Retina (tissue), 1 donor: ENCODE measurements at regions not wholly inside any gene's neighbourhood (a gene's known extent, or its start where the extent isn't known, plus 50 kb on each side); places are given as distances from the start of the nearest gene placed in this dataset.
"Not testable (repeated sequence)": the region's sequence is repeated elsewhere in the genome, so short reads cannot be mapped to it uniquely, and the experiment has no call there.

Experiments
- DNase-seq: peaks from one replicate; pipeline ENCODE4 v3.0.0-alpha.2; 2016

GRCh38 chr2:147460155-147460554 lies 384.7 kb upstream of the ACVR2A start:
- DNase-seq: no peak

GRCh38 chr2:147456779-147457178 lies 388.1 kb upstream of the ACVR2A start:
- no peak for DNase-seq

GRCh38 chr2:147451902-147452515 lies 392.8 kb upstream of the ACVR2A start:
- DNase-seq: no peak

- DNase-seq: peak; percentile 29
Measured at GRCh38 chr2:147450661-147451510, 393.9 kb upstream of the ACVR2A start.

GRCh38 chr2:147449323-147449991 lies 395.4 kb upstream of the ACVR2A start:
- DNase-seq: peak; percentile 44

GRCh38 chr2:147442816-147443215 lies 402.0 kb upstream of the ACVR2A start:
- DNase-seq: no peak

- DNase-seq: no peak
Measured at GRCh38 chr2:147441182-147441581, 403.6 kb upstream of the ACVR2A start.

GRCh38 chr2:147440734-147441133 lies 404.1 kb upstream of the ACVR2A start:
- DNase-seq: peak; percentile 24

- DNase-seq: no peak
Measured at GRCh38 chr2:147439986-147440385, 404.8 kb upstream of the ACVR2A start.

GRCh38 chr2:147438882-147439281 lies 405.9 kb upstream of the ACVR2A start:
- no peak for DNase-seq

GRCh38 chr2:147433822-147434221 lies 411.0 kb upstream of the ACVR2A start:
- DNase-seq: no peak

GRCh38 chr2:147430408-147430807 lies 414.4 kb upstream of the ACVR2A start:
- DNase-seq: no peak

GRCh38 chr2:147428120-147428747 lies 416.6 kb upstream of the ACVR2A start:
- no peak for DNase-seq

GRCh38 chr2:147425437-147426029 lies 419.3 kb upstream of the ACVR2A start:
- no peak for DNase-seq

- DNase-seq: no peak
Measured at GRCh38 chr2:147424766-147425165, 420.1 kb upstream of the ACVR2A start.

GRCh38 chr2:147420947-147421675 lies 423.7 kb upstream of the ACVR2A start:
- no peak for DNase-seq

- DNase-seq: no peak
Measured at GRCh38 chr2:147420517-147420916, 424.3 kb upstream of the ACVR2A start.

- no peak for DNase-seq
Measured at GRCh38 chr2:147416099-147416498, 428.7 kb upstream of the ACVR2A start.

GRCh38 chr2:147414656-147415055 lies 430.2 kb upstream of the ACVR2A start:
- DNase-seq: not testable (repeated sequence)

- DNase-seq: no peak
Measured at GRCh38 chr2:147408357-147408756, 436.5 kb upstream of the ACVR2A start.

GRCh38 chr2:147405651-147406050 lies 439.2 kb upstream of the ACVR2A start:
- DNase-seq: no peak

- no peak for DNase-seq
Measured at GRCh38 chr2:147398996-147399395, 445.8 kb upstream of the ACVR2A start.
